WTC11 (cell line): ENCODE measurements at regions not wholly inside any gene's neighbourhood (a gene's known extent, or its start where the extent isn't known, plus 50 kb on each side); places are given as distances from the start of the nearest gene placed in this dataset.

ENCODE experiments used
- ATAC-seq: fragments of 200-7000 bp; cut with Tn5 transposase; 2 replicates; pipeline ENCODE4 v1.10.0; 2021; ENCODE audit warnings: mild to moderate bottlenecking, moderate library complexity
- CTCF ChIA-PET: fragments of 300-600 bp; sonication (Branson Sonifier 250); formaldehyde crosslinking; loops from one replicate; lab custom pipeline; 2021; ENCODE audit warnings: antibody characterized with exemption; lab: Charles Lee
- POLR2A ChIA-PET: fragments of 350-600 bp; sonication (Branson Sonifier 250); formaldehyde crosslinking; loops from one replicate; lab custom pipeline; 2021; ENCODE audit warnings: antibody characterized with exemption; lab: Charles Lee
- DNase-seq: peaks from one replicate; pipeline ENCODE4 v3.0.0; 2021; ENCODE audit warnings: low spot score
- H3K27ac Mint-ChIP-seq: 2 replicates; pipeline ENCODE4 v1.8.0; 2021; ENCODE audit warnings: mixed read lengths
- H3K27me3 Mint-ChIP-seq: 2 replicates; pipeline ENCODE4 v1.8.0; 2021; ENCODE audit warnings: low read depth, mild to moderate bottlenecking, moderate library complexity, mixed read lengths
- H3K36me3 Mint-ChIP-seq: 2 replicates; pipeline ENCODE4 v1.8.0; 2021; ENCODE audit warnings: mixed read lengths
- H3K4me1 Mint-ChIP-seq: 2 replicates; pipeline ENCODE4 v1.8.0; 2022; ENCODE audit warnings: mixed read lengths
- H3K4me3 Mint-ChIP-seq: 2 replicates; pipeline ENCODE4 v1.8.0; 2021; ENCODE audit warnings: mild to moderate bottlenecking, moderate library complexity, mixed read lengths
- H3K9me3 Mint-ChIP-seq: 2 replicates; pipeline ENCODE4 v1.8.0; 2021; ENCODE audit warnings: mixed read lengths
- ATF1 ChIP-seq: sonication (generic); formaldehyde crosslinking; IDR thresholded peaks from 2 replicates; pipeline ENCODE4 v1.8.1; 2023; ENCODE audit warnings: mild to moderate bottlenecking, moderate library complexity, missing genetic modification reagents
- CTCF ChIP-seq: fragments of 200-600 bp; IDR thresholded peaks from 2 replicates; pipeline ENCODE4 v1.8.0; 2022; ENCODE audit warnings: antibody characterized with exemption
- ERG ChIP-seq: fragments of 250-450 bp; sonication (Bioruptor Pico); IDR thresholded peaks from 2 replicates; pipeline ENCODE4 v1.8.0; 2021; ENCODE audit warnings: mild to moderate bottlenecking
- GABPB1 ChIP-seq: sonication (generic); formaldehyde crosslinking; IDR thresholded peaks from 2 replicates; pipeline ENCODE4 v1.8.1; 2023; ENCODE audit warnings: mild to moderate bottlenecking, missing genetic modification reagents
- GRHL2 ChIP-seq: fragments of 250-450 bp; sonication (Bioruptor Pico); IDR thresholded peaks from 2 replicates; pipeline ENCODE4 v1.8.0; 2022; ENCODE audit warnings: mild to moderate bottlenecking, moderate library complexity; ENCODE audit not compliant: insufficient replicate concordance, severe bottlenecking
- GTF2I ChIP-seq: fragments of 250-450 bp; sonication (Bioruptor Pico); conservative IDR thresholded peaks from 2 replicates; pipeline ENCODE4 v1.4.0; 2021; ENCODE audit warnings: mild to moderate bottlenecking
- HMGA2 ChIP-seq: fragments of 250-450 bp; sonication (Bioruptor Pico); IDR thresholded peaks from 2 replicates; pipeline ENCODE4 v1.4.0; 2021; ENCODE audit warnings: mild to moderate bottlenecking, moderate library complexity
- IRF2 ChIP-seq: sonication (generic); formaldehyde crosslinking; IDR thresholded peaks from 2 replicates; pipeline ENCODE4 v1.8.0; 2022; ENCODE audit warnings: low read depth, missing genetic modification reagents, borderline replicate concordance
- MXD4 ChIP-seq: fragments of 250-450 bp; sonication (Bioruptor Pico); IDR thresholded peaks from 2 replicates; pipeline ENCODE4 v1.8.0; 2021; ENCODE audit warnings: mild to moderate bottlenecking, moderate library complexity, borderline replicate concordance
- MYBL2 ChIP-seq: sonication (generic); formaldehyde crosslinking; IDR thresholded peaks from 2 replicates; pipeline ENCODE4 v1.8.1; 2023; ENCODE audit warnings: mild to moderate bottlenecking, moderate library complexity, missing genetic modification reagents
- NFYB ChIP-seq: sonication (generic); formaldehyde crosslinking; conservative IDR thresholded peaks from 2 replicates; pipeline ENCODE4 v1.8.0; 2022; ENCODE audit warnings: low read depth, missing genetic modification reagents
- NR1H2 ChIP-seq: sonication (generic); formaldehyde crosslinking; IDR thresholded peaks from 2 replicates; pipeline ENCODE4 v1.9.0; 2021; ENCODE audit warnings: mild to moderate bottlenecking, moderate library complexity, missing genetic modification reagents
- NR3C1 ChIP-seq: sonication (generic); formaldehyde crosslinking; conservative IDR thresholded peaks from 2 replicates; pipeline ENCODE4 v1.8.1; 2023; ENCODE audit warnings: low read depth, mild to moderate bottlenecking, missing genetic modification reagents
- OVOL2 ChIP-seq: fragments of 250-450 bp; sonication (Bioruptor Pico); IDR thresholded peaks from 2 replicates; pipeline ENCODE4 v1.9.0; 2021; ENCODE audit warnings: mild to moderate bottlenecking, borderline replicate concordance
- SOX15 ChIP-seq: fragments of 250-450 bp; sonication (Bioruptor Pico); IDR thresholded peaks from 2 replicates; pipeline ENCODE4 v1.9.0; 2021; ENCODE audit warnings: mild to moderate bottlenecking
- ZNF263 ChIP-seq: sonication (generic); formaldehyde crosslinking; IDR thresholded peaks from 2 replicates; pipeline ENCODE4 v1.8.1; 2022; ENCODE audit warnings: low read depth, mild to moderate bottlenecking, moderate library complexity, missing genetic modification reagents
- ZNF396 ChIP-seq: fragments of 250-450 bp; sonication (Bioruptor Pico); IDR thresholded peaks from 2 replicates; pipeline ENCODE4 v1.8.0; 2021; ENCODE audit warnings: mild to moderate bottlenecking, moderate library complexity, borderline replicate concordance
- ZNF512 ChIP-seq: sonication (generic); formaldehyde crosslinking; IDR thresholded peaks from 2 replicates; pipeline ENCODE4 v1.8.1; 2022; ENCODE audit warnings: missing genetic modification reagents, borderline replicate concordance
- ZNF671 ChIP-seq: fragments of 250-450 bp; sonication (Bioruptor Pico); IDR thresholded peaks from 2 replicates; pipeline ENCODE4 v1.8.0; 2021; ENCODE audit warnings: mild to moderate bottlenecking
- TF ChIP-seq, protein P1 (sequence below): sonication (generic); formaldehyde crosslinking; IDR thresholded peaks from 2 replicates; pipeline ENCODE4 v1.8.1; 2023; ENCODE audit warnings: mild to moderate bottlenecking, missing genetic modification reagents, moderate library complexity
- TF ChIP-seq, protein P2 (sequence below): fragments of 250-450 bp; sonication (Bioruptor Pico); IDR thresholded peaks from 2 replicates; pipeline ENCODE4 v1.9.0; 2021; ENCODE audit warnings: mild to moderate bottlenecking
- TF ChIP-seq, protein P3 (sequence below): sonication (generic); formaldehyde crosslinking; IDR thresholded peaks from 2 replicates; pipeline ENCODE4 v1.8.1; 2023; ENCODE audit warnings: mild to moderate bottlenecking, missing genetic modification reagents
- TF ChIP-seq, protein P4 (sequence below): sonication (generic); formaldehyde crosslinking; IDR thresholded peaks from 2 replicates; pipeline ENCODE4 v1.8.0; 2022; ENCODE audit warnings: mild to moderate bottlenecking, missing genetic modification reagents

GRCh38 chr7:17486835-17487234, 188.4 kb downstream of the AHR start:
- no peak for DNase-seq
- Mint-ChIP-seq H3K27me3 (no peaks in the 10 kb centered on the region), H3K27ac (no peak overlapping the region), H3K9me3 (0 out of 2 replicates have a peak, but pooled peaks cover 6% of the 10 kb centered on the region), H3K4me3 (no peak overlapping the region), H3K36me3 (no peaks in the 10 kb centered on the region), H3K4me1 (peaks cover 30% of the 10 kb centered on the region)
- CTCF ChIA-PET, result no interaction called here
- POLR2A ChIA-PET, result no interaction called here
- no peak for ATAC-seq
- TF ChIP-seq CTCF, result no peak
- TF ChIP-seq IRF2 (CRISPR knock-in tag), result no peak
- no peak for TF ChIP-seq MXD4 (CRISPR knock-in tag)
- no peak for TF ChIP-seq SOX15 (CRISPR knock-in tag)
- TF ChIP-seq ZNF263 (CRISPR knock-in tag), result no peak
- no peak for TF ChIP-seq GRHL2 (CRISPR knock-in tag)
- no peak for TF ChIP-seq NFYB (CRISPR knock-in tag)
- TF ChIP-seq, protein P1, sequence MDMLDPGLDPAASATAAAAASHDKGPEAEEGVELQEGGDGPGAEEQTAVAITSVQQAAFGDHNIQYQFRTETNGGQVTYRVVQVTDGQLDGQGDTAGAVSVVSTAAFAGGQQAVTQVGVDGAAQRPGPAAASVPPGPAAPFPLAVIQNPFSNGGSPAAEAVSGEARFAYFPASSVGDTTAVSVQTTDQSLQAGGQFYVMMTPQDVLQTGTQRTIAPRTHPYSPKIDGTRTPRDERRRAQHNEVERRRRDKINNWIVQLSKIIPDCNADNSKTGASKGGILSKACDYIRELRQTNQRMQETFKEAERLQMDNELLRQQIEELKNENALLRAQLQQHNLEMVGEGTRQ (CRISPR knock-in tag), result no peak
- TF ChIP-seq, protein P2, sequence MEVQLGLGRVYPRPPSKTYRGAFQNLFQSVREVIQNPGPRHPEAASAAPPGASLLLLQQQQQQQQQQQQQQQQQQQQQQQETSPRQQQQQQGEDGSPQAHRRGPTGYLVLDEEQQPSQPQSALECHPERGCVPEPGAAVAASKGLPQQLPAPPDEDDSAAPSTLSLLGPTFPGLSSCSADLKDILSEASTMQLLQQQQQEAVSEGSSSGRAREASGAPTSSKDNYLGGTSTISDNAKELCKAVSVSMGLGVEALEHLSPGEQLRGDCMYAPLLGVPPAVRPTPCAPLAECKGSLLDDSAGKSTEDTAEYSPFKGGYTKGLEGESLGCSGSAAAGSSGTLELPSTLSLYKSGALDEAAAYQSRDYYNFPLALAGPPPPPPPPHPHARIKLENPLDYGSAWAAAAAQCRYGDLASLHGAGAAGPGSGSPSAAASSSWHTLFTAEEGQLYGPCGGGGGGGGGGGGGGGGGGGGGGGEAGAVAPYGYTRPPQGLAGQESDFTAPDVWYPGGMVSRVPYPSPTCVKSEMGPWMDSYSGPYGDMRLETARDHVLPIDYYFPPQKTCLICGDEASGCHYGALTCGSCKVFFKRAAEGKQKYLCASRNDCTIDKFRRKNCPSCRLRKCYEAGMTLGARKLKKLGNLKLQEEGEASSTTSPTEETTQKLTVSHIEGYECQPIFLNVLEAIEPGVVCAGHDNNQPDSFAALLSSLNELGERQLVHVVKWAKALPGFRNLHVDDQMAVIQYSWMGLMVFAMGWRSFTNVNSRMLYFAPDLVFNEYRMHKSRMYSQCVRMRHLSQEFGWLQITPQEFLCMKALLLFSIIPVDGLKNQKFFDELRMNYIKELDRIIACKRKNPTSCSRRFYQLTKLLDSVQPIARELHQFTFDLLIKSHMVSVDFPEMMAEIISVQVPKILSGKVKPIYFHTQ (CRISPR knock-in tag), result no peak

- H3K4me1 Mint-ChIP-seq, result peaks cover 30% of the 10 kb centered on the region
- H3K36me3 Mint-ChIP-seq, result no peaks in the 10 kb centered on the region
- no peaks in the 10 kb centered on the region for H3K27me3 Mint-ChIP-seq
- CTCF ChIA-PET, result no interaction called here
- 0 out of 2 replicates have a peak, but pooled peaks cover 6% of the 10 kb centered on the region for H3K9me3 Mint-ChIP-seq
- DNase-seq (no peak), ATAC-seq (peak; percentile 32; the same call in 1 of the 2 replicates)
- no peak overlapping the region for H3K4me3 Mint-ChIP-seq
- POLR2A ChIA-PET, result no interaction called here
- H3K27ac Mint-ChIP-seq, result no peak overlapping the region; the same call in 1 of the 2 replicates
- TF ChIP-seq, protein P3, sequence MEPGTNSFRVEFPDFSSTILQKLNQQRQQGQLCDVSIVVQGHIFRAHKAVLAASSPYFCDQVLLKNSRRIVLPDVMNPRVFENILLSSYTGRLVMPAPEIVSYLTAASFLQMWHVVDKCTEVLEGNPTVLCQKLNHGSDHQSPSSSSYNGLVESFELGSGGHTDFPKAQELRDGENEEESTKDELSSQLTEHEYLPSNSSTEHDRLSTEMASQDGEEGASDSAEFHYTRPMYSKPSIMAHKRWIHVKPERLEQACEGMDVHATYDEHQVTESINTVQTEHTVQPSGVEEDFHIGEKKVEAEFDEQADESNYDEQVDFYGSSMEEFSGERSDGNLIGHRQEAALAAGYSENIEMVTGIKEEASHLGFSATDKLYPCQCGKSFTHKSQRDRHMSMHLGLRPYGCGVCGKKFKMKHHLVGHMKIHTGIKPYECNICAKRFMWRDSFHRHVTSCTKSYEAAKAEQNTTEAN (CRISPR knock-in tag), result no peak
- TF ChIP-seq MXD4 (CRISPR knock-in tag) (no peak), GTF2I (CRISPR knock-in tag) (no peak)
- TF ChIP-seq, protein P4, sequence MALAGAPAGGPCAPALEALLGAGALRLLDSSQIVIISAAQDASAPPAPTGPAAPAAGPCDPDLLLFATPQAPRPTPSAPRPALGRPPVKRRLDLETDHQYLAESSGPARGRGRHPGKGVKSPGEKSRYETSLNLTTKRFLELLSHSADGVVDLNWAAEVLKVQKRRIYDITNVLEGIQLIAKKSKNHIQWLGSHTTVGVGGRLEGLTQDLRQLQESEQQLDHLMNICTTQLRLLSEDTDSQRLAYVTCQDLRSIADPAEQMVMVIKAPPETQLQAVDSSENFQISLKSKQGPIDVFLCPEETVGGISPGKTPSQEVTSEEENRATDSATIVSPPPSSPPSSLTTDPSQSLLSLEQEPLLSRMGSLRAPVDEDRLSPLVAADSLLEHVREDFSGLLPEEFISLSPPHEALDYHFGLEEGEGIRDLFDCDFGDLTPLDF, result no peak
These were observed 188.9 kb downstream of the AHR start for GRCh38 chr7:17487343-17487742.

DNA sequence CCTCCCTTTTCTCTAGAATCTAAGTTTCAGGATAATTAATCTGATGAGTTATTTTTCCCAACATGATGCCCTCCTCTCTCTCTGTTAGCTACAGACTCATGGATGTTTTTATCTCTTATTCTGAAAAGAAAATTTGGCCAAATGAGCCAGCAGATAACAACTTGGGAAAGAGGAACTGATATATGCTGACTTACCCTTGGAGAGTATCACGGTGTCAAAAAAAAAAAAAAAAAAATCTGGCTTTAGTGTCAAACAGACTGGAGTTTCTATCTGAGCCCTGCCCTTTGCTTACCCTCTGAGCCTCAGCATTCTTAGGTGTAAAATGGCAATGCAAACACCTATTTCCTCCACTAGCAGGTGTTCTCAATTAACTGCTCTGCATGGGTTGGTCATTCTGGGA, 190.4 kb downstream of the AHR start:
- ChIA-PET POLR2A (no interaction called here), CTCF (no interaction called here)
- ATAC-seq (peak; percentile 76), DNase-seq (no peak)
- H3K4me3 Mint-ChIP-seq, result no peak overlapping the region
- no peaks in the 10 kb centered on the region for H3K36me3 Mint-ChIP-seq
- H3K27me3 Mint-ChIP-seq, result no peaks in the 10 kb centered on the region
- 0 out of 2 replicates have a peak, but pooled peaks cover 6% of the 10 kb centered on the region for H3K9me3 Mint-ChIP-seq
- peaks cover 30% of the 10 kb centered on the region for H3K4me1 Mint-ChIP-seq
- H3K27ac Mint-ChIP-seq, result peak overlapping the region; percentile 25; the same call in 1 of the 2 replicates
- TF ChIP-seq ERG (CRISPR knock-in tag), result no peak
- no peak for TF ChIP-seq NR3C1 (CRISPR knock-in tag)
- TF ChIP-seq MYBL2 (CRISPR knock-in tag), result no peak
- no peak for TF ChIP-seq HMGA2
- no peak for TF ChIP-seq ATF1 (CRISPR knock-in tag)
- TF ChIP-seq ZNF512 (CRISPR knock-in tag), result no peak
- no peak for TF ChIP-seq ZNF396 (CRISPR knock-in tag)
- no peak for TF ChIP-seq OVOL2 (CRISPR knock-in tag)
- TF ChIP-seq GABPB1 (CRISPR knock-in tag), result no peak
- no peak for TF ChIP-seq ZNF671
- no peak for TF ChIP-seq NR1H2 (CRISPR knock-in tag)
